GM12875 (cell line): ENCODE measurements at regions not wholly inside any gene's neighbourhood (a gene's known extent, or its start where the extent isn't known, plus 50 kb on each side); places are given as distances from the start of the nearest gene placed in this dataset.

Experiments
- H3K4me3 ChIP-seq: one replicate; pipeline ENCODE4 v1.5.1; 2011; ENCODE audit warnings: low read depth, low read length, control low read depth
- TF ChIP-seq, protein P1 (sequence below): IDR thresholded peaks from 2 replicates; pipeline ENCODE4 v1.5.1; 2011; ENCODE audit warnings: low read depth, mild to moderate bottlenecking, control low read depth, inconsistent platforms, low read length, moderate library complexity, borderline replicate concordance; ENCODE audit not compliant: insufficient read depth

DNA sequence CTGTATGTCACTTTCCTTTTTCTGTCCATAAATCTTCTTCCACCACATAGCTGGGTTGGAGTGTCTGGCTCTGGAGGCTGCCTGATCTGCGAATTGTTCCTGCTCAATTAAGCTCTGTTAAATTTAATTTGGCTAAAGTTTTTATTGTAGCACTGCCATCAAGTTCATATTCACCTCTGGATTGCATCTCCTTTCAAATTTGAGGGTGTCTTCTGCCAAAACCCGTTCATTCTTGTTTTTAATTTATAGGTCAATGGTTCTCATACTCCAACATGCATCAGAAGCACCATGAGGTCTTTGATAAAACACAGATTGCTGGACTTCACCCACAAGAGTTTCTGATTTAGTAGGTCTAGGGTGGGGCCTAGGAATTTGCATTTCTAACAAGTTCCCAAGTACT is 276.5 kb upstream of the NECTIN3 start:
- TF ChIP-seq, protein P1, sequence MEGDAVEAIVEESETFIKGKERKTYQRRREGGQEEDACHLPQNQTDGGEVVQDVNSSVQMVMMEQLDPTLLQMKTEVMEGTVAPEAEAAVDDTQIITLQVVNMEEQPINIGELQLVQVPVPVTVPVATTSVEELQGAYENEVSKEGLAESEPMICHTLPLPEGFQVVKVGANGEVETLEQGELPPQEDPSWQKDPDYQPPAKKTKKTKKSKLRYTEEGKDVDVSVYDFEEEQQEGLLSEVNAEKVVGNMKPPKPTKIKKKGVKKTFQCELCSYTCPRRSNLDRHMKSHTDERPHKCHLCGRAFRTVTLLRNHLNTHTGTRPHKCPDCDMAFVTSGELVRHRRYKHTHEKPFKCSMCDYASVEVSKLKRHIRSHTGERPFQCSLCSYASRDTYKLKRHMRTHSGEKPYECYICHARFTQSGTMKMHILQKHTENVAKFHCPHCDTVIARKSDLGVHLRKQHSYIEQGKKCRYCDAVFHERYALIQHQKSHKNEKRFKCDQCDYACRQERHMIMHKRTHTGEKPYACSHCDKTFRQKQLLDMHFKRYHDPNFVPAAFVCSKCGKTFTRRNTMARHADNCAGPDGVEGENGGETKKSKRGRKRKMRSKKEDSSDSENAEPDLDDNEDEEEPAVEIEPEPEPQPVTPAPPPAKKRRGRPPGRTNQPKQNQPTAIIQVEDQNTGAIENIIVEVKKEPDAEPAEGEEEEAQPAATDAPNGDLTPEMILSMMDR: no peak
- no peak overlapping the region for H3K4me3 ChIP-seq

DNA sequence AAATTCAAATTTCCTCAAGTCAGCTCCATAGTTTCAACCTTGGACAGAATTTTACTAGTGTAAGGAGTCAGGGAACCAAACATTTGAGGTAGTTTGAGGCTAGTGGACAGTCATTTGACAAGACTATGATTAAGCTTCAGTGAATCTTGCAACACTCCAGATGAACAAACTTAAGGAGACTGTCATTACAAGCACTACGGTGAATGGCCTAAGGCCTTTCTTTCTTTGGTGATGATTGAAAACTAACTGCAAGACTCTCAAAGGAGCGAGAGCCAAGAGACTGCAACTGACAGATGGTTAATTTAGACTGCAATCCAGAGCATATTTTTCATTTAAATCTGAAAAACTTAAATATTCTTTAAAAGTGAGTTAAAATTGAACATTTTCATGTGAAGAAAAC is 272.3 kb upstream of the NECTIN3 start:
- TF ChIP-seq, protein P1: no peak
- H3K4me3 ChIP-seq: no peak overlapping the region

DNA sequence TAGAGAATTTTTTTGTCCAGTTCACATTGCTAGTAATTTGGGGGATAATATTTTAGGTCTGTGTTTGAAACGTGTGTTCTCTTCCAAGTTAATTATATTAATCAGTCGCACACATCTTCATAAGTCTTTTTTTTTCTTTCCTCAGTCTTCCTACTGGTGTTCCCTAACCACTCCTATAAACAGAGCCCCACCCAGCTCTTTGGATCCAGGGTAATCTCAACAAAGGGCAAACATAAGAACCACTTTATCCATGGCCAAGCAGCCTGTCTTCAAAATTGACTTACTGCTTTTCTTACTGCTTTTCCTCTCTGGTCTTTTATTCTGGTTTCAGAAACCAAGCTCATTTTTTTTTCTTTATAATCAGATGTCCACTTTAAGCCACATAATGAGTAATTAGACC is 266.8 kb upstream of the NECTIN3 start:
- TF ChIP-seq, protein P1: no peak

DNA sequence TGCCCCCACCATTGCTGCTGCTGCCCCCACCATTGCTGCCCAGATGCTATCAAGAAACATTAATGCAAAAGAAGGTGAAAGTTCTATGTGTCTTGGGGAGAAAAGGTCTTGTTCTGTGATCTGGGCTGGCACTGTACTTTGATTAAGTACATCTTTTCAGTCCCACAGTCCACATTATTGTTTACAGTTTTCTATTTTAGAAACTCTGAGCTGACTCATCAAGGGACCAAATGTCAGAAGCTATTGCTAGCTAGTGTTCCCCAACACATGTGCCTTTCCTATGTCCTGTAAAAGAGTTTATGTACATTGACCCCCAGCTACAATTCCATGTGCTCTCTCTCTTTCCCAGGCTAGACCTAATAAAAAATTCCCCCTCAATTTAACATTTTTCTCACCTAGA is 264.7 kb upstream of the NECTIN3 start:
- TF ChIP-seq, protein P1: no peak
- H3K4me3 ChIP-seq: no peak overlapping the region

More for the DNA sequence above, 266.8 kb upstream of the NECTIN3 start:
- H3K4me3 ChIP-seq: no peak overlapping the region

DNA sequence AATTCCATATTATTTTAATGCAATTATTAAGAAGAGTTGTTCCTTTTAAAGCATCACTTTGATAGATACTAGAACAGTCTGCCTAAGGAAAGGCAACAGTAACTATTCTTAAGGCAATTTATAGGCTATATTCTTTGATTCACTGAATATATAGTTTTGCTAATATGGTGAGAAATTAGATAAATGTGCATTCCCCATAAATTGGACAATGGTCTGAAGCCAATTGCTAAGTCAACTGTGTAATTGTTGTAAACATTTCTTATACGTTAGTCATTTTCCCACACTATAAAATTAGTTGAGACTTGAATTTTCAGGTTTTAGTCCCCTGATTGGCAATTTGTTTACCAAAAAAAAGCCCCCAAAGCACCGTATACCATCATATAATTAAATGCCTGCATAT is 263.0 kb upstream of the NECTIN3 start:
- no peak overlapping the region for H3K4me3 ChIP-seq
- TF ChIP-seq, protein P1: no peak

DNA sequence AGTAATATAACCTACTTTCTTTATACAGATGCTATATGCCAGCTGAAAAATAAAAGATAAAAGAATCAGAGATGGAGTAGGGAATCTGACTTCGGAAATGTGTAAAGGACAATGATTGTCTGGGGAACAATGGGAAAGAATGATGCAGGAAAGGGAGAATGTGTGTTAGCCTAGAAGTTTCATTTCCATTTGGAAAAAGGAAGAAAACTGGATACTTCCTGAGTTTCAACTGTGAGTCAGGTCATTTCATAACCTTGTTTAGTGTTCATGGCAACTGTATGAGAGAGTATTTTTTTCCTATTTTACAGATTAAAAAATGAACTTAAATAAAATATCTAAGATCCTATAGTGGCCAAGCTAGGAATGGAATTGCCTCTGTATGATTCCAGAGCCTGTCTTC is 261.3 kb upstream of the NECTIN3 start:
- no peak overlapping the region for H3K4me3 ChIP-seq
- TF ChIP-seq, protein P1: no peak

DNA sequence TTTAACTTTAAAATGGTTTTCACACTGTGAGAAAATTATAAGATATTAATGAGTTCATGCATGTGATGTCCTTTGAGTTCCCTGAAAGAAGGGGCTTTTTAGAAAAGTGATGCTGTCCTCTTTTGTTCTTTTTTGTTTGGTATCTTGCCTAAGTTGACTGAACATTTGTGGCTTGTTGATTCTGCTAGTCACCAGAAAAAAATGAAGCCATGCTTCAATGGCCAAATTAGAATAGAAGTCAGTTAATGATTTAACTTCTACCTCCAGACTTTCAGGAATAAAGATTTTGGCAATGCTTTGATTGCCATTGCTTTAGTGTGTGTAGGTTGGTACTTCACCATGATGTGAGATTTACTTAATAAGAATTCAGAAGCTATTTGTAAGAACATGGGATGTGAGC is 260.6 kb upstream of the NECTIN3 start:
- H3K4me3 ChIP-seq: no peak overlapping the region
- TF ChIP-seq, protein P1: no peak
